H9 (cell line): ENCODE measurements at regions not wholly inside any gene's neighbourhood (a gene's known extent, or its start where the extent isn't known, plus 50 kb on each side); places are given as distances from the start of the nearest gene placed in this dataset.

Source experiments
- DNase-seq: peaks from one replicate; pipeline ENCODE4 v3.0.0-alpha.2; 2017
- H2AFZ ChIP-seq: one replicate; pipeline ENCODE4 v1.6.1; 2013; ENCODE audit warnings: mild to moderate bottlenecking, low read length, control low read depth, moderate library complexity
- H2AK5ac ChIP-seq: 2 replicates; pipeline ENCODE4 v1.6.1; 2013; ENCODE audit warnings: low read length, control low read depth, mixed read lengths; ENCODE audit not compliant: insufficient read length
- H2BK120ac ChIP-seq: one replicate; pipeline ENCODE4 v1.6.1; 2013; ENCODE audit warnings: low read depth, mild to moderate bottlenecking, low read length, control low read depth, inconsistent platforms; ENCODE audit not compliant: poor library complexity, severe bottlenecking
- H2BK12ac ChIP-seq: 2 replicates; pipeline ENCODE4 v1.6.1; 2013; ENCODE audit warnings: low read length, control low read depth, mixed read lengths, low read depth; ENCODE audit not compliant: insufficient read length
- H2BK15ac ChIP-seq: 2 replicates; pipeline ENCODE4 v1.6.1; 2013; ENCODE audit warnings: low read depth, low read length, control low read depth
- H2BK20ac ChIP-seq: one replicate; pipeline ENCODE4 v1.6.1; 2013; ENCODE audit warnings: low read depth, mild to moderate bottlenecking, low read length, control low read depth, inconsistent platforms; ENCODE audit not compliant: poor library complexity, severe bottlenecking
- H2BK5ac ChIP-seq: 2 replicates; pipeline ENCODE4 v1.6.1; 2013; ENCODE audit warnings: low read length, control low read depth, mixed read lengths; ENCODE audit not compliant: insufficient read length
- H3K14ac ChIP-seq: 2 replicates; pipeline ENCODE4 v1.6.1; 2013; ENCODE audit warnings: low read length, control low read depth; ENCODE audit not compliant: insufficient read depth
- H3K18ac ChIP-seq: 2 replicates; pipeline ENCODE4 v1.6.1; 2013; ENCODE audit warnings: low read depth, mild to moderate bottlenecking, mixed read lengths, low read length, control low read depth; ENCODE audit not compliant: insufficient read length
- H3K23ac ChIP-seq: 2 replicates; pipeline ENCODE4 v1.6.1; 2013; ENCODE audit warnings: low read length, control low read depth, mixed read lengths, low read depth; ENCODE audit not compliant: insufficient read length
- H3K23me2 ChIP-seq: 2 replicates; pipeline ENCODE4 v1.6.1; 2013; ENCODE audit warnings: low read depth, mild to moderate bottlenecking, mixed read lengths, low read length, control low read depth; ENCODE audit not compliant: insufficient read length, poor library complexity, severe bottlenecking
- H3K27ac ChIP-seq: 2 replicates; pipeline ENCODE4 v1.5.1; 2013; ENCODE audit warnings: low read length, control low read depth, mixed read lengths, low read depth; ENCODE audit not compliant: insufficient read length
- H3K27me3 ChIP-seq: 2 replicates; pipeline ENCODE4 v1.6.1; 2013; ENCODE audit warnings: low read length, control low read depth, inconsistent platforms; ENCODE audit not compliant: insufficient read depth
- H3K4ac ChIP-seq: 2 replicates; pipeline ENCODE4 v1.6.1; 2013; ENCODE audit warnings: low read depth, mild to moderate bottlenecking, control low read depth, inconsistent platforms, low read length, moderate library complexity
- H3K4me1 ChIP-seq: 2 replicates; pipeline ENCODE4 v1.6.1; 2013; ENCODE audit warnings: low read length, control low read depth, inconsistent platforms; ENCODE audit not compliant: insufficient read depth
- H3K4me2 ChIP-seq: 2 replicates; pipeline ENCODE4 v1.6.1; 2013; ENCODE audit warnings: low read length, control low read depth, mixed read lengths; ENCODE audit not compliant: insufficient read length, insufficient read depth
- H3K56ac ChIP-seq: 2 replicates; pipeline ENCODE4 v1.6.1; 2013; ENCODE audit warnings: low read depth, mild to moderate bottlenecking, mixed read lengths, low read length, control low read depth; ENCODE audit not compliant: insufficient read length
- H3K79me1 ChIP-seq: 2 replicates; pipeline ENCODE4 v1.6.1; 2013; ENCODE audit warnings: low read depth, mild to moderate bottlenecking, moderate library complexity, low read length, control low read depth, inconsistent platforms; ENCODE audit not compliant: insufficient read depth, poor library complexity, severe bottlenecking
- H3K79me2 ChIP-seq: 2 replicates; pipeline ENCODE4 v1.6.1; 2013; ENCODE audit warnings: low read length, control low read depth, inconsistent platforms; ENCODE audit not compliant: insufficient read depth
- H3K9ac ChIP-seq: 2 replicates; pipeline ENCODE4 v1.6.1; 2013; ENCODE audit warnings: low read length, control low read depth, mixed read lengths; ENCODE audit not compliant: insufficient read length; ENCODE audit errors: extremely low read depth
- H3K9me3 ChIP-seq: one replicate; pipeline ENCODE4 v1.6.1; 2013; ENCODE audit warnings: low read depth, low read length, inconsistent platforms; ENCODE audit not compliant: control insufficient read depth
- H3T11ph ChIP-seq: one replicate; pipeline ENCODE4 v1.6.1; 2013; ENCODE audit warnings: mild to moderate bottlenecking, low read length, control low read depth, inconsistent platforms
- H4K20me1 ChIP-seq: one replicate; pipeline ENCODE4 v1.6.1; 2013; ENCODE audit not compliant: control insufficient read depth, insufficient read length, insufficient read depth
- H4K5ac ChIP-seq: 2 replicates; pipeline ENCODE4 v1.6.1; 2013; ENCODE audit warnings: low read depth, mild to moderate bottlenecking, mixed read lengths, low read length, control low read depth; ENCODE audit not compliant: insufficient read length
- H4K8ac ChIP-seq: replicated peaks from 2 replicates; pipeline ENCODE4 v1.6.1; 2013; ENCODE audit warnings: low read length, control low read depth, mixed read lengths, low read depth; ENCODE audit not compliant: insufficient read length
- H4K91ac ChIP-seq: 2 replicates; pipeline ENCODE4 v1.6.1; 2013; ENCODE audit warnings: low read depth, mild to moderate bottlenecking, moderate library complexity, mixed read lengths, low read length, control low read depth; ENCODE audit not compliant: insufficient read length
- H3K27ac Mint-ChIP-seq, 3 experiments: 2 replicates in 2 of 3; 3 replicates in 1 of 3; pipeline ENCODE4 v1.8.0; 2020 to 2021; ENCODE audit warnings: mixed read lengths in 3 of 3, mild to moderate bottlenecking in 1 of 3, moderate library complexity in 1 of 3
- H3K27me3 Mint-ChIP-seq: 2 replicates; pipeline ENCODE4 v1.8.0; 2021; ENCODE audit warnings: low read depth, mild to moderate bottlenecking, moderate library complexity, mixed read lengths
- H3K36me3 Mint-ChIP-seq, 3 experiments: 2 replicates in 2 of 3; 3 replicates in 1 of 3; pipeline ENCODE4 v1.8.0; 2020 to 2021; ENCODE audit warnings: low read depth in 3 of 3, mixed read lengths in 3 of 3; ENCODE audit not compliant: insufficient read depth in 1 of 3
- H3K4me1 Mint-ChIP-seq, 2 experiments: 2 replicates each; pipeline ENCODE4 v1.8.0; 2020; ENCODE audit warnings: mixed read lengths in 2 of 2
- H3K4me3 Mint-ChIP-seq, 2 experiments: 2 replicates in 1 of 2; 3 replicates in 1 of 2; pipeline ENCODE4 v1.8.0; 2020 to 2021; ENCODE audit warnings: mild to moderate bottlenecking in 2 of 2, mixed read lengths in 2 of 2, moderate library complexity in 1 of 2
- H3K9me3 Mint-ChIP-seq, 2 experiments: 2 replicates in 1 of 2; 3 replicates in 1 of 2; pipeline ENCODE4 v1.8.0; 2020; ENCODE audit warnings: mild to moderate bottlenecking in 2 of 2, mixed read lengths in 2 of 2, moderate library complexity in 1 of 2
- CTCF ChIP-seq: fragments of 200-600 bp; sonication (generic); conservative IDR thresholded peaks from 3 replicates; pipeline ENCODE4 v1.8.0; 2021; ENCODE audit warnings: antibody characterized with exemption, mild to moderate bottlenecking

GRCh38 chr6:134669485-134669884, 280.4 kb downstream of the ALDH8A1 start:
- H3K4me1 Mint-ChIP-seq: peaks cover 3 to 8% of the 10 kb centered on the region in 2 experiments; a peak in 3 of 4 replicates
- no peak overlapping the region for H4K8ac ChIP-seq
- no peak overlapping the region for H2BK20ac ChIP-seq
- no peak overlapping the region for H3K27ac ChIP-seq
- no peaks in the 10 kb centered on the region for H3K27me3 ChIP-seq
- H3K4me2 ChIP-seq: no peak overlapping the region
- H3K18ac ChIP-seq: no peak overlapping the region
- TF ChIP-seq CTCF: no peak
- no peak overlapping the region for H2BK5ac ChIP-seq
- H3K9me3 Mint-ChIP-seq: no peaks in the 10 kb centered on the region; a peak in 1 of 5 replicates
- no peak for DNase-seq
- no peak overlapping the region for H4K91ac ChIP-seq
- H3K79me2 ChIP-seq: no peaks in the 10 kb centered on the region
- no peak overlapping the region for H2BK15ac ChIP-seq
- no peak overlapping the region for H3K4me3 Mint-ChIP-seq
- no peaks in the 10 kb centered on the region for H3K23me2 ChIP-seq
- no peak overlapping the region for H3T11ph ChIP-seq
- no peak overlapping the region for H3K27ac Mint-ChIP-seq
- H3K36me3 Mint-ChIP-seq: no peaks in the 10 kb centered on the region
- no peaks in the 10 kb centered on the region for H3K79me1 ChIP-seq
- no peaks in the 10 kb centered on the region for H4K20me1 ChIP-seq
- H3K56ac ChIP-seq: no peak overlapping the region
- H3K14ac ChIP-seq: no peak overlapping the region
- H3K9me3 ChIP-seq: no peaks in the 10 kb centered on the region
- H2BK12ac ChIP-seq: no peak overlapping the region
- no peak overlapping the region for H3K4ac ChIP-seq
- no peaks in the 10 kb centered on the region; the same call in 1 of the 2 replicates for H3K4me1 ChIP-seq
- no peak overlapping the region for H3K9ac ChIP-seq
- no peak overlapping the region for H2AFZ ChIP-seq
- H2AK5ac ChIP-seq: no peak overlapping the region
- no peak overlapping the region for H4K5ac ChIP-seq
- H2BK120ac ChIP-seq: no peak overlapping the region
- H3K23ac ChIP-seq: no peak overlapping the region
- no peaks in the 10 kb centered on the region for H3K27me3 Mint-ChIP-seq
